ENCODE measurements at regions not wholly inside any gene's neighbourhood (a gene's known extent, or its start where the extent isn't known, plus 50 kb on each side); places are given as distances from the start of the nearest gene placed in this dataset.

DNA sequence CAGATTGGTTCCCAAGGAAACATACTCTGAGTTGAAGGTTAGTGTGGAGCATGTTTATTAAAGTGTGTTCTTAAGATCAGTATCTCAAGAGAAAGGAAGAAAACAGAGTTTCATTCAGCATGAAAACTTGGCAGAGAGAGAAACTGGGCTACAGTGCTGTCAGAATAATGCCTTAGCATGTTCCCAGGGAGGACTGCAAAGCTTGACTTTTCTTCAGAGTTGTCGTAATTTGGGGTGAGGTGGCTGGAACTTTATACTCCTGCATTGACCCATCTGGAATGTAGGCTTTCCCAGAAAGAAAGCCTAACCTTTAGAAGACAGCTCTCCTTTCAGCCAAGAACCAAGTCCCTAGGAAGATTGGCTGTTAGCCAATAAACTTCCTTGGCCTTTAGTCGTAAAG, 190.8 kb upstream of the CNTN5 start:
- no peak overlapping the region for H3K4me3 Mint-ChIP-seq
- no peaks in the 10 kb centered on the region for H3K27me3 Mint-ChIP-seq
- H3K9me3 Mint-ChIP-seq, result peaks cover 12% of the 10 kb centered on the region
- no peak overlapping the region for H3K27ac Mint-ChIP-seq
- no peaks in the 10 kb centered on the region for H3K4me1 Mint-ChIP-seq
- no peaks in the 10 kb centered on the region for H3K36me3 Mint-ChIP-seq
- no peak for DNase-seq

DNA sequence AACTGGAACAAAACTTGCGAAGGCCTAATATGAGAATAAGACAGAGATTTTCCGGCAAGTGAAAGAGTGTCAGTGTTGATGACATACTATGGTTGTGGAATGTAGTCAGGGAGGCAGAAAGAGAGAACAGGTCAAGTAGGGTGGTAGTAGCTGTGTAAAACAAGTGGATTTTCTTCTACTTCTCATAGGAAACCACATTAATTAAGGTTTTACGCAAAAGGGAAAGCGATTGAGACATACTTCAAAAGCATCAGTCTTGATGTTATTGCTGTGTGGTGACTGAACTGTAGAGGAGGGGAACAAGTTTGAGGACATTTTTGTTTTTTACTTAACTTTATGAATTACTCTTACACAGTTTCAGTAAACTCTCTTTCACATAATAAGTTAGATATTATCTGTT, 186.0 kb upstream of the CNTN5 start:
- no peak for DNase-seq
- H3K27ac Mint-ChIP-seq, result no peak overlapping the region
- no peaks in the 10 kb centered on the region for H3K4me1 Mint-ChIP-seq
- no peaks in the 10 kb centered on the region for H3K36me3 Mint-ChIP-seq
- no peaks in the 10 kb centered on the region for H3K27me3 Mint-ChIP-seq
- no peak overlapping the region for H3K4me3 Mint-ChIP-seq
- peaks cover 10% of the 10 kb centered on the region for H3K9me3 Mint-ChIP-seq

DNA sequence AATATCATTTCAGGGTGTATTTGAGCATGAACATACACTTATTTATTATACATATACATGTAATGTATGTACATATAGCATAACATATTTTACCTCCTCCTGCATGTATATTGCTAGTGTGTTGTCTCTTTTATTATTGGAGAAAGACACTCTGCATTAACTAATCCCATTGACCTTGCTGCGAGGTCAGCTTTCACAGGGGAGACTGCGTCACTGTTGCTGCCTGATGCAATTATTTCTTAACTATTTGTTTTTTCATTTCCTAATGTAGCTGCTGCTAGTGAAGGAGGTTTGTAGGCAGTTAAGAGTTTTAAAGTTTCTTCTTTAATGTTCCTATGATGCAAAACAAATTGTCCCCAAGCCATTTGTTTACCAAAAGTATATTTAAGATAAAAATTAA, 185.4 kb upstream of the CNTN5 start:
- no peak for DNase-seq
- Mint-ChIP-seq H3K9me3 (peaks cover 10% of the 10 kb centered on the region), H3K27ac (no peak overlapping the region), H3K4me3 (no peak overlapping the region), H3K36me3 (no peaks in the 10 kb centered on the region), H3K4me1 (no peaks in the 10 kb centered on the region), H3K27me3 (no peaks in the 10 kb centered on the region)

DNA sequence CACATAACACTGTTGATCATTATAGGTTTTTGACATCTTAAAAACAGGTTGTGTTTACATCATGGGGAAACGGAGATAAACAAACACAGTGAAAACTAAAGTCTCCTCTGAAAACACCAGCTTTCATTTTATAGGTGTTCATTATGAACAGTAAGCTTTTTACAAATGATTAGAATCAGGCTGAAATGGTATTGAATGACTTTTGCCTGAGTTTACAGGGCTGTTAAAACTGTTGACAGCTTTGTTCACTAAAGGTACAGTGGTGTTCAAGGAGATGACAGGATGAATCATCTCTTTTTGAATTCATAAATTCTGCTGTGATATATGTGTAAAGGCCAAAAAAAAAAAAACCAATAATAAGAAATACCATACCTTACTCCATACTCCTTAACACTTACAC, 184.6 kb upstream of the CNTN5 start:
- no peak for DNase-seq
- H3K36me3 Mint-ChIP-seq, result no peaks in the 10 kb centered on the region
- no peaks in the 10 kb centered on the region for H3K4me1 Mint-ChIP-seq
- H3K9me3 Mint-ChIP-seq, result peaks cover 10% of the 10 kb centered on the region
- H3K4me3 Mint-ChIP-seq, result no peak overlapping the region
- no peak overlapping the region for H3K27ac Mint-ChIP-seq
- H3K27me3 Mint-ChIP-seq, result no peaks in the 10 kb centered on the region

DNA sequence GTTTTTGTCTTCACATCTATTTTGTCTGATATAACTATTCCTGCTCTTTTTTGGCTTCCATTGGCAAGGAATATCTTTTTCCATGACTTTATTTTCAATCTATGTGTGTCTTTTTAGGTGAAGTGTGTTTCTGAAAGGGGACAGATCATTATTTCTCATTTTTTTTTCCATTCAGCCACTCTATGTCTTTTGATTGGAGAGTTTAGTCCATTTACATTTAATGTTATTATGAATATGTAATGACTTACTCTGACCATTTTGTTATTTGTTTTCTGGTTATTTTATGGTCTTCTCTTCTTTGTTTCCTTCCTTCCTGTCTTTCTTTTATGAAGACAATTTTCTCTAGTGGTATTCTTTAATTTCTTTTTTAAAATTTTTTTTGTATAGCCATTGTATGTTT, 178.6 kb upstream of the CNTN5 start:
- no peaks in the 10 kb centered on the region for H3K36me3 Mint-ChIP-seq
- H3K4me3 Mint-ChIP-seq, result no peak overlapping the region
- H3K4me1 Mint-ChIP-seq, result no peaks in the 10 kb centered on the region
- no peak overlapping the region for H3K27ac Mint-ChIP-seq
- peaks cover 13% of the 10 kb centered on the region for H3K9me3 Mint-ChIP-seq
- DNase-seq, result no peak
- H3K27me3 Mint-ChIP-seq, result no peaks in the 10 kb centered on the region

DNA sequence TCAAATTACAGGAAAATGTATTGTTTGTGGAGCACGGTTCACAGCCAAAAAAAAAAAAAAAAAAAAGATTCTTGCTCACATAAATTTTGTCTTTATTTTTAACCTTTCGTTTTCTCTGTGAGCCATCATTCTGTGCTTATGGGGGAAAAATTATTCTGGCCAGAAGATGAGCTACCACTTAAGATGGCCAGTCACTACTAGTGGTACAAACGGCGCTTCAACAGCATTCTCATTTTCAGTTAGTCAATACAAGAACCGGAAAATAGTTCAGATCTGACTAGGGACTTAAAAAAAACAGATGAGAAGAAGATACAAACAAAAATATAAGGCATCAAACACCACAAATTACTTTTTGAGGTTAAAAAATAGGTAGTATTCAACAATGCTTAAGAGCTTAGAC, 158.6 kb upstream of the CNTN5 start:
- peaks cover 9% of the 10 kb centered on the region for H3K9me3 Mint-ChIP-seq
- DNase-seq, result no peak
- no peaks in the 10 kb centered on the region for H3K4me1 Mint-ChIP-seq
- H3K27me3 Mint-ChIP-seq, result no peaks in the 10 kb centered on the region
- H3K27ac Mint-ChIP-seq, result no peak overlapping the region
- H3K36me3 Mint-ChIP-seq, result no peaks in the 10 kb centered on the region
- no peak overlapping the region for H3K4me3 Mint-ChIP-seq

DNA sequence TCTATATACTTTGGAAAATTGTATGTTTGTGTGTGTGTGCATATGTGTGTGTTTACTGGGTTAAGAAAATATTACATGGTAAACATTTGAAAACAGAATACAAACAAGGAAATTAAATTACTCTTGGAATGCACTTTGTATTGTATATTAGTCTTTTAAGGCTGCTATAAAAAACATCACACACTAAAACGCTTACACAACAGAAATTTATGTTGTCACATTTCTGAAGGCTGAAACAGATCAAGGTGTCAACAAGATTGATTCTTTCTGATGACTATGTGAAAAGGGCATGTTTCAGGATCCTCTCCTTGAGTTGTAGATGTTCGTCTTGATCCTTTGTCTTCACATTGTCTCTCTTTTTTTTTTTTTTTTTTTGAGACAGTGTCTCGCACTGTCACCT, 149.1 kb upstream of the CNTN5 start:
- no peaks in the 10 kb centered on the region for H3K4me1 Mint-ChIP-seq
- DNase-seq, result no peak
- no peak overlapping the region for H3K27ac Mint-ChIP-seq
- H3K36me3 Mint-ChIP-seq, result no peaks in the 10 kb centered on the region
- no peak overlapping the region for H3K4me3 Mint-ChIP-seq
- peaks cover 13% of the 10 kb centered on the region for H3K9me3 Mint-ChIP-seq
- no peaks in the 10 kb centered on the region for H3K27me3 Mint-ChIP-seq

DNA sequence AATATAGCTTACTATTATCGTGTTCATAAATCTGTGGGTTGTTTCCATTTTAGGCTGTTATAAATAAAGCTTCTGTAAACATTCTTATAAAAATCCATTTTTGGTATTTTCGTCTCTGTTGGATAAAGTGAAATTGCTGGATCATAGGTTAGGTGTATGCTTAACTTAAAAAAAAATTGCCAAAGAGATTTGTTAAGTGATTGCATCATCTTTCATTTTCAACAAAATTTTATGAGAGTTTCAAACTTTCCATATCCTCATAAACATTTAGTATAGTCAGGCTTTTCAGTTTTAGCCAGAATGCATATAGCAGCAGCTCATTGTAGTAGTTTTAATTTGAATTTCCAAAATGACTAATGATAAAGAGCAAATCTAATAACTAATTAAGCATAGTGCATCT, 146.7 kb upstream of the CNTN5 start:
- no peaks in the 10 kb centered on the region for H3K4me1 Mint-ChIP-seq
- no peaks in the 10 kb centered on the region for H3K36me3 Mint-ChIP-seq
- no peak for DNase-seq
- no peak overlapping the region for H3K4me3 Mint-ChIP-seq
- H3K9me3 Mint-ChIP-seq, result peaks cover 6% of the 10 kb centered on the region
- H3K27ac Mint-ChIP-seq, result no peak overlapping the region
- no peaks in the 10 kb centered on the region for H3K27me3 Mint-ChIP-seq

DNA sequence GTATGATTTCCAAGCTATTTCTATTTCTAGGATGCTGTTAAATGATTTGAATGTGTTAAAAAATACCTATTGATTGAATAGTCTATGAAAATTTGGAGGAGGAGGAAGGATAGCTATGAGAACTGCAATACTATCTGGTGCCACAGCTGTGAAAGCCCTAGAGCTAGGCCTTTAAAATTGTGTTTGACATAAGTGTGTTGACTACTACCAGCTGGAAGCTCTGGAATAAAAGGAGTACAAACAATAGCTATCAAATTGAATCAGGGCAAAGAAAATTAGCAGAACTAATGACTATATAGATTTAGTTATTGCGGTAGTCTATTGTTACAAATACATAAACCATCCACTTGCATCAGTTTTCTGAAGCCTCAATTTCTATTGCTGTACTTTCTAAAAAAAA, 124.8 kb upstream of the CNTN5 start:
- Mint-ChIP-seq H3K9me3 (peaks cover 3% of the 10 kb centered on the region), H3K27me3 (no peaks in the 10 kb centered on the region), H3K4me1 (no peaks in the 10 kb centered on the region), H3K36me3 (no peaks in the 10 kb centered on the region), H3K27ac (no peak overlapping the region), H3K4me3 (no peak overlapping the region)
- DNase-seq, result no peak

DNA sequence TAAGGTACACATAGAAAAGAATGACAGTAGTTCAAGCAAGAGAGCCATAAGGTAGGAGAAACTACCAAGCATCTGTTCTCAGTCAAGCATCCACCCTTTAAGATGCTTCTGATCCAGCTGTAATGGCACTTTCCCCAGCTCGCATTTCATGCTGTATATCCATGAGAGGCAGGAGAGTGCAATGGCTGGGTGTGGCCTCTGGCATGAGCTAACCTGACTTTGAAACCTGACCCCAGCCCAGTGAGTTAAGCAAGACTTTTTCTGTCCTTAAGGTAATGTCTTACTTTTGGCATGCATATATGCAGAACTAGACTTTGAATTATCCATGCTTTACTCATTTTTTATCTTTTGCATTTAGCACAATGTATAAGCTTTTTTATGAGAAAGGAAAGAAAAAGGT, 79.8 kb upstream of the CNTN5 start:
- Mint-ChIP-seq H3K36me3 (no peaks in the 10 kb centered on the region), H3K27me3 (no peaks in the 10 kb centered on the region), H3K4me3 (no peak overlapping the region), H3K4me1 (no peaks in the 10 kb centered on the region), H3K27ac (no peak overlapping the region), H3K9me3 (peaks cover 4% of the 10 kb centered on the region)
- no peak for DNase-seq

DNA sequence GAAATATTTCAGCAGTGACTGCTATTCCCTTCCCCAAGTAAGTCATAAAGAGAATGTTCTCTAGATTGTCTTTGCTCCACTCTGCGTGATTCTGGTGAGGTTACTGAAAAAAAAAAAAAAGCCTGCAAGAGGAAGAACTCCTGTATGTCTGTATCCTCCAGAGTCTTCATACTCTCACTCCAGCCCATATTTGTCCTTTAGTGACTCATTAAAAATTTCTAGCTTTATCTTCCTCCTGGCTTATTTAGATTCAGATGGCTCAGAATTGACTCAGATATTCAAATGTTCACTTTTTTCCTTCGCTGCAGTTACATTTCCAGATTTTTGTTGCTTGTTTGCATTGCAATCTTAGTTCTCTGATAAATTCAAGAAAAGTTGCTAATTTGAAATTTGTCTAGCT, 76.3 kb upstream of the CNTN5 start:
- DNase-seq, result no peak
- H3K4me3 Mint-ChIP-seq, result no peak overlapping the region
- no peak overlapping the region for H3K27ac Mint-ChIP-seq
- H3K4me1 Mint-ChIP-seq, result no peaks in the 10 kb centered on the region
- no peaks in the 10 kb centered on the region for H3K36me3 Mint-ChIP-seq
- no peaks in the 10 kb centered on the region for H3K27me3 Mint-ChIP-seq
- H3K9me3 Mint-ChIP-seq, result no peaks in the 10 kb centered on the region

DNA sequence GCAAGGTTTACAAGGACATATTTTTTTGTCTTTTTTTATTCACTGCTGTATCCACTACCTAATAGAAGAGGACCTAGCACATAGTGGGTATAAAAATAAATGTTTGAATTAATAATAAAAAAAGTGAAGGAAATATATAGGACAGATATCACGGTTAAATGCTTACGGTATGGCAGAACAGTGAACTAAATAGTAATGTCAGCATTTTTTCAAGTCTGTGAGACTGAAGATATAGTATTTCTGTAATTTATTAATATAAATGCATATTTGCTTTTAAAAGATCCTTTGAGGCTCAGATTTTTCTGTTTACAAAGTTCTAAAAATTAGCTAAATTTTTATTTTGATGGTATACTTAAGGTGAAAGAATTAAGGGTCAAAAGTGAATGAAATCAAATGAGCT, 68.6 kb upstream of the CNTN5 start:
- H3K9me3 Mint-ChIP-seq, result peaks cover 3% of the 10 kb centered on the region
- no peaks in the 10 kb centered on the region for H3K4me1 Mint-ChIP-seq
- no peaks in the 10 kb centered on the region for H3K27me3 Mint-ChIP-seq
- no peaks in the 10 kb centered on the region for H3K36me3 Mint-ChIP-seq
- no peak for DNase-seq
- H3K27ac Mint-ChIP-seq, result no peak overlapping the region
- no peak overlapping the region for H3K4me3 Mint-ChIP-seq

DNA sequence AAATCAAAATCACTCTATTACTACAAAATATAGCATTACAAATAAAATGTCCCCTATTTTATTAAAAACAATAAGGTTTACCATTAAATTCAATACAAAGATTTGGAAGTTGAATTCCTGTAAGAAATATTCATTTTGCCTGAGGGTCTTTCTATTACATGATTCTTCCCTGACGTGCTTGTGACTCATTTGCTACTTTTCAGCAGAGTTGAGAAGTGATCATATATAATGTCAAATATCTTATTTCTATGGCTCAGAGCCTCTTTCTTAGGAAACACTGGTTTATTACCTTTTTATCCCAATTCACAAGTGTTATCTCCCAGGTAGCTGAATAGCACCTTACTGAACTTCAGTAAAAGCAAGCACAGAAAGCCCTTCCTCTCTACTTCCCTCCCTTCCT, 65.2 kb upstream of the CNTN5 start:
- Mint-ChIP-seq H3K9me3 (peaks cover 3% of the 10 kb centered on the region), H3K4me1 (no peaks in the 10 kb centered on the region), H3K36me3 (no peaks in the 10 kb centered on the region), H3K27ac (no peak overlapping the region), H3K4me3 (no peak overlapping the region), H3K27me3 (no peaks in the 10 kb centered on the region)
- DNase-seq, result no peak

DNA sequence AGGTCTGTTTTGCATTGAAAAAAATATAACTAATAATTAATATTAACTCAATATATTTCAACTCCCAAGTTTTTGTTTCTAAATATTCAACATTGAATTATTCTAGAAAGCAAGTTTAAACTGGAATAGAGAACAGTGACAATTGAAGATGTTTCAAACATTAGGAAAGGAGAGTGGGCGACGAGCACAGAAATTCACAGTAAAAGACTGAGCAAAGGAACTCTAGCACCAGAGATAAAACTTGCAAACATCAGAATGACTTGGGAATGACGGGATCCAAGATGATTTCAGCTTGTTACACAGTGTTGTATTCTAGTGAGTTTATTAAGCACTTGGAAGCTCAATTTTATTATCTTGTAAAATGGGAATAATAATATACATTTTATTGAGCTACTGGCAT, 56.6 kb upstream of the CNTN5 start:
- H3K27me3 Mint-ChIP-seq, result no peaks in the 10 kb centered on the region
- H3K36me3 Mint-ChIP-seq, result no peaks in the 10 kb centered on the region
- H3K9me3 Mint-ChIP-seq, result no peaks in the 10 kb centered on the region
- H3K4me1 Mint-ChIP-seq, result no peaks in the 10 kb centered on the region
- no peak for DNase-seq
- H3K27ac Mint-ChIP-seq, result no peak overlapping the region
- no peak overlapping the region for H3K4me3 Mint-ChIP-seq

DNA sequence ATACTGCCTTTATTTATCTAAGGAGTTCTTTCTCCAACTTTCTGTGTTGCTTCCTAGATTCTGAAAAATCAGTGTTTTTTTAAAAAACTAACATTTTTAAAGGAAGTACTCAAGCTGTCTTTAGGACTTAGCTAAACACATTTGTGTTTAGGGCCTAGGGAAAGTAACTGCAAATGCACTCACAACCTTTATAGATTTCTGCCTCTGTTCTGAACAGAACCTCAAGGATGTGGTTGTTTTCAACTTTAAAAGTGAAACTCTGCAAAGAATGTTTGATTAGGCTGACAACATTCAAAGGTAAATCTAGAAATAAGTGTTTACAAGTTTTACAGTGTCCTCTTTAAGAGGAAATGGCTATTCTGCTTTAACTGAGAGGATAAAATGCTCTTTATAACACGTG, 55.4 kb upstream of the CNTN5 start:
- no peak for DNase-seq
- Mint-ChIP-seq H3K4me3 (no peak overlapping the region), H3K27ac (no peak overlapping the region), H3K4me1 (no peaks in the 10 kb centered on the region), H3K9me3 (no peaks in the 10 kb centered on the region), H3K27me3 (no peaks in the 10 kb centered on the region), H3K36me3 (no peaks in the 10 kb centered on the region)

DNA sequence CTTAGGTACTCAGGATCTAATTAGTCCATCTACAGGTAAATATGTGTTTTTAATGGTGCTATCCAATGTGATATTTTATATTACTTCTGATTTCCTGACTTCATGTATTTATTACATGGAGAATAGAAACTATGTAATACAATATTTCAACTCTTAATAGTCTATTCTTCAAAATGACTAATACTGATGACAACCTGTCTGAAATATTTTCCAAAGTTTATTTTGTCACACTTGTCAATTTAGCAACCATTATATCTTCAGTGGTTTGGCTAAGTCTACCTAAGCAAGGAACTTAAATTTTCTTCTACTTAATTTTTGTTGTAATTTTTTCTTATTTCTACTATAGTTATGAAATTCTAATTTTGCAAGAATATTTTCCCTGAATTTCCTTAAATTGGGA, 55.0 kb upstream of the CNTN5 start:
- H3K27ac Mint-ChIP-seq, result no peak overlapping the region
- no peaks in the 10 kb centered on the region for H3K36me3 Mint-ChIP-seq
- no peaks in the 10 kb centered on the region for H3K4me1 Mint-ChIP-seq
- H3K27me3 Mint-ChIP-seq, result no peaks in the 10 kb centered on the region
- no peak for DNase-seq
- no peaks in the 10 kb centered on the region for H3K9me3 Mint-ChIP-seq
- no peak overlapping the region for H3K4me3 Mint-ChIP-seq

DNA sequence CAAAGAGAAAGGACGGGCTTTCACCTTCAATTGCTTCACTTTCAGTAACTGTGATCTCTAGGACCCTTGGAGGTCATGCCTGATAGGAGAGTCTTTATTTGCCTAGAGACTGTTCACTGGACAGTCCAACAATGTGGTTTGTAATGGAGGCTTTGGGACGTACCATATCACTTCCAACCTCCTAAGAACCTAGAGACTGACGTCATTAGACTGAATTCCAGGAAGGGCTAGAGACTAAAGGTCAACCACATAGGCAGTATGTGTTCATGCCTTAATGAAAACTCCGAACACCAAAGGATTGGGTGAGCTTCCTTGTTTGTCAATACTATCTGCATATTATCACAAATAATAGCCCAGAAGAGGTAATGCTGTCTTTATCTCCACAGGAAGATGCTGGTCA, 53.7 kb upstream of the CNTN5 start:
- H3K36me3 Mint-ChIP-seq, result no peaks in the 10 kb centered on the region
- no peak for DNase-seq
- H3K9me3 Mint-ChIP-seq, result no peaks in the 10 kb centered on the region
- H3K4me3 Mint-ChIP-seq, result no peak overlapping the region
- H3K27ac Mint-ChIP-seq, result no peak overlapping the region
- no peaks in the 10 kb centered on the region for H3K4me1 Mint-ChIP-seq
- H3K27me3 Mint-ChIP-seq, result no peaks in the 10 kb centered on the region
